WTC11 (cell line): ENCODE measurements at regions not wholly inside any gene's neighbourhood (a gene's known extent, or its start where the extent isn't known, plus 50 kb on each side); places are given as distances from the start of the nearest gene placed in this dataset.

ENCODE experiments used
- ATAC-seq: fragments of 200-7000 bp; cut with Tn5 transposase; 2 replicates; pipeline ENCODE4 v1.10.0; 2021; ENCODE audit warnings: mild to moderate bottlenecking, moderate library complexity
- CTCF ChIA-PET: fragments of 300-600 bp; sonication (Branson Sonifier 250); formaldehyde crosslinking; loops from one replicate; lab custom pipeline; 2021; ENCODE audit warnings: antibody characterized with exemption; lab: Charles Lee
- POLR2A ChIA-PET: fragments of 350-600 bp; sonication (Branson Sonifier 250); formaldehyde crosslinking; loops from one replicate; lab custom pipeline; 2021; ENCODE audit warnings: antibody characterized with exemption; lab: Charles Lee
- DNase-seq: peaks from one replicate; pipeline ENCODE4 v3.0.0; 2021; ENCODE audit warnings: low spot score
- H3K27ac Mint-ChIP-seq: 2 replicates; pipeline ENCODE4 v1.8.0; 2021; ENCODE audit warnings: mixed read lengths
- H3K27me3 Mint-ChIP-seq: 2 replicates; pipeline ENCODE4 v1.8.0; 2021; ENCODE audit warnings: low read depth, mild to moderate bottlenecking, moderate library complexity, mixed read lengths
- H3K36me3 Mint-ChIP-seq: 2 replicates; pipeline ENCODE4 v1.8.0; 2021; ENCODE audit warnings: mixed read lengths
- H3K4me1 Mint-ChIP-seq: 2 replicates; pipeline ENCODE4 v1.8.0; 2022; ENCODE audit warnings: mixed read lengths
- H3K4me3 Mint-ChIP-seq: 2 replicates; pipeline ENCODE4 v1.8.0; 2021; ENCODE audit warnings: mild to moderate bottlenecking, moderate library complexity, mixed read lengths
- H3K9me3 Mint-ChIP-seq: 2 replicates; pipeline ENCODE4 v1.8.0; 2021; ENCODE audit warnings: mixed read lengths
- ATF1 ChIP-seq: sonication (generic); formaldehyde crosslinking; IDR thresholded peaks from 2 replicates; pipeline ENCODE4 v1.8.1; 2023; ENCODE audit warnings: mild to moderate bottlenecking, moderate library complexity, missing genetic modification reagents
- CREB1 ChIP-seq: sonication (generic); formaldehyde crosslinking; IDR thresholded peaks from 2 replicates; pipeline ENCODE4 v1.8.0; 2023; ENCODE audit warnings: mild to moderate bottlenecking, missing genetic modification reagents
- E2F5 ChIP-seq: sonication (generic); formaldehyde crosslinking; IDR thresholded peaks from 2 replicates; pipeline ENCODE4 v1.8.1; 2022; ENCODE audit warnings: mild to moderate bottlenecking, moderate library complexity, missing genetic modification reagents
- ELF4 ChIP-seq: sonication (generic); formaldehyde crosslinking; IDR thresholded peaks from 2 replicates; pipeline ENCODE4 v1.8.1; 2022; ENCODE audit warnings: low read depth, mild to moderate bottlenecking, moderate library complexity, missing genetic modification reagents
- ETV6 ChIP-seq: sonication (generic); formaldehyde crosslinking; IDR thresholded peaks from 2 replicates; pipeline ENCODE4 v1.8.1; 2022; ENCODE audit warnings: mild to moderate bottlenecking, missing genetic modification reagents
- FOXJ3 ChIP-seq: sonication (generic); formaldehyde crosslinking; IDR thresholded peaks from 2 replicates; pipeline ENCODE4 v1.9.0; 2021; ENCODE audit warnings: missing genetic modification reagents, mild to moderate bottlenecking, borderline replicate concordance
- GABPB1 ChIP-seq: sonication (generic); formaldehyde crosslinking; IDR thresholded peaks from 2 replicates; pipeline ENCODE4 v1.8.1; 2023; ENCODE audit warnings: mild to moderate bottlenecking, missing genetic modification reagents
- IRF2 ChIP-seq: sonication (generic); formaldehyde crosslinking; IDR thresholded peaks from 2 replicates; pipeline ENCODE4 v1.8.0; 2022; ENCODE audit warnings: low read depth, missing genetic modification reagents, borderline replicate concordance
- MLX ChIP-seq: sonication (generic); formaldehyde crosslinking; IDR thresholded peaks from 2 replicates; pipeline ENCODE4 v1.8.1; 2023; ENCODE audit warnings: mild to moderate bottlenecking, missing genetic modification reagents, moderate library complexity
- NFATC4 ChIP-seq: fragments of 250-450 bp; sonication (Bioruptor Pico); IDR thresholded peaks from 2 replicates; pipeline ENCODE4 v1.9.0; 2021; ENCODE audit warnings: mild to moderate bottlenecking
- RORB ChIP-seq: fragments of 250-450 bp; sonication (Bioruptor Pico); IDR thresholded peaks from 2 replicates; pipeline ENCODE4 v1.9.0; 2021; ENCODE audit warnings: mild to moderate bottlenecking
- SMAD3 ChIP-seq: sonication (generic); formaldehyde crosslinking; IDR thresholded peaks from 2 replicates; pipeline ENCODE4 v1.8.0; 2022; ENCODE audit warnings: missing genetic modification reagents, mild to moderate bottlenecking, borderline replicate concordance
- TCF7 ChIP-seq: sonication (generic); formaldehyde crosslinking; IDR thresholded peaks from 2 replicates; pipeline ENCODE4 v1.8.0; 2022; ENCODE audit warnings: mild to moderate bottlenecking, low read depth, missing genetic modification reagents, moderate library complexity
- TEAD4 ChIP-seq: sonication (generic); formaldehyde crosslinking; IDR thresholded peaks from 2 replicates; pipeline ENCODE4 v1.8.0; 2022; ENCODE audit warnings: mild to moderate bottlenecking, missing genetic modification reagents
- ZMAT4 ChIP-seq: fragments of 250-450 bp; sonication (Bioruptor Pico); IDR thresholded peaks from 2 replicates; pipeline ENCODE4 v1.9.0; 2021; ENCODE audit warnings: mild to moderate bottlenecking
- ZNF121 ChIP-seq: sonication (generic); formaldehyde crosslinking; IDR thresholded peaks from 2 replicates; pipeline ENCODE4 v1.8.0; 2023; ENCODE audit warnings: missing genetic modification reagents
- ZNF232 ChIP-seq: sonication (generic); formaldehyde crosslinking; IDR thresholded peaks from 2 replicates; pipeline ENCODE4 v1.8.0; 2022; ENCODE audit warnings: mild to moderate bottlenecking, missing genetic modification reagents
- ZNF512 ChIP-seq: sonication (generic); formaldehyde crosslinking; IDR thresholded peaks from 2 replicates; pipeline ENCODE4 v1.8.1; 2022; ENCODE audit warnings: missing genetic modification reagents, borderline replicate concordance
- TF ChIP-seq, protein P1 (sequence below): sonication (generic); formaldehyde crosslinking; IDR thresholded peaks from 2 replicates; pipeline ENCODE4 v1.8.0; 2022; ENCODE audit warnings: mild to moderate bottlenecking, missing genetic modification reagents
- TF ChIP-seq, protein P2 (sequence below): sonication (generic); formaldehyde crosslinking; IDR thresholded peaks from 2 replicates; pipeline ENCODE4 v1.8.1; 2023; ENCODE audit warnings: mild to moderate bottlenecking, moderate library complexity, missing genetic modification reagents
- TF ChIP-seq, protein P3 (sequence below): sonication (generic); formaldehyde crosslinking; IDR thresholded peaks from 2 replicates; pipeline ENCODE4 v1.8.1; 2023; ENCODE audit warnings: mild to moderate bottlenecking, missing genetic modification reagents, moderate library complexity
- TF ChIP-seq, protein P4 (sequence below): sonication (generic); formaldehyde crosslinking; IDR thresholded peaks from 2 replicates; pipeline ENCODE4 v1.8.0; 2023; ENCODE audit warnings: missing genetic modification reagents, mild to moderate bottlenecking, borderline replicate concordance

- ChIA-PET CTCF (no interaction called here), POLR2A (no interaction called here)
- ATAC-seq (no peak), DNase-seq (no peak)
- Mint-ChIP-seq H3K27ac (no peak overlapping the region), H3K9me3 (peaks cover 23% of the 10 kb centered on the region), H3K36me3 (peaks cover 7% of the 10 kb centered on the region), H3K4me1 (no peaks in the 10 kb centered on the region), H3K4me3 (no peak overlapping the region), H3K27me3 (no peaks in the 10 kb centered on the region)
- TF ChIP-seq ZMAT4 (CRISPR knock-in tag) = no peak
- TF ChIP-seq ZNF232 (CRISPR knock-in tag) = no peak
- no peak for TF ChIP-seq ZNF121
- TF ChIP-seq ELF4 (CRISPR knock-in tag) = no peak
- TF ChIP-seq FOXJ3 (CRISPR knock-in tag) = no peak
- no peak for TF ChIP-seq IRF2 (CRISPR knock-in tag)
- no peak for TF ChIP-seq TCF7 (CRISPR knock-in tag)
- TF ChIP-seq, protein P1, sequence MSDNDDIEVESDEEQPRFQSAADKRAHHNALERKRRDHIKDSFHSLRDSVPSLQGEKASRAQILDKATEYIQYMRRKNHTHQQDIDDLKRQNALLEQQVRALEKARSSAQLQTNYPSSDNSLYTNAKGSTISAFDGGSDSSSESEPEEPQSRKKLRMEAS (CRISPR knock-in tag) = no peak
- no peak for TF ChIP-seq MLX (CRISPR knock-in tag)
Observed at GRCh38 chr5:84546686-84547085, 162.0 kb upstream of the EDIL3 start.

DNA sequence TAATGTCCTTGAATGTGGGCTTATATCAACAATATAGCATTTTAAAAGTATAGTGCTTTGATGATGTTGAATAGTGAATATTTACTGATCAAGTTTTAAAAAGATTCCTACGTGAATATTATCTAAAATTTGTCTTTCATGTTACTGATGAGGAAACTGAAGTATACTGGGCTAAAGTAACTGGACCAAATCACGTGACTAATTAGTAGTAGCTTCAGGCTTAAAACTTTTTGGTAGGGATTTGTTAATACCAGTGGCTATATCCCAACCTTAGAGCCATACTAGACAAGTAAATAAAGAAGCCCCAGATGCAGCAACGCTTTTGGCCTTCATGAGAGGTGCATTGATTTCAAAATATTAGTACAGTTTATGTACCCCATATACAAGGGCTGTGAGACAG, 152.1 kb upstream of the EDIL3 start:
- CTCF ChIA-PET = no interaction called here
- Mint-ChIP-seq H3K27ac (no peak overlapping the region), H3K9me3 (peaks cover 22% of the 10 kb centered on the region), H3K27me3 (no peaks in the 10 kb centered on the region), H3K4me3 (no peak overlapping the region), H3K4me1 (peaks cover 16% of the 10 kb centered on the region), H3K36me3 (peaks cover 25% of the 10 kb centered on the region)
- TF ChIP-seq RORB (no peak), SMAD3 (no peak), TCF7 (CRISPR knock-in tag) (no peak), ATF1 (CRISPR knock-in tag) (no peak), E2F5 (CRISPR knock-in tag) (no peak), ZNF121 (no peak), ZNF512 (CRISPR knock-in tag) (no peak), NFATC4 (no peak), GABPB1 (CRISPR knock-in tag) (no peak), ETV6 (no peak), TEAD4 (CRISPR knock-in tag) (no peak), CREB1 (no peak)
- TF ChIP-seq, protein P2, sequence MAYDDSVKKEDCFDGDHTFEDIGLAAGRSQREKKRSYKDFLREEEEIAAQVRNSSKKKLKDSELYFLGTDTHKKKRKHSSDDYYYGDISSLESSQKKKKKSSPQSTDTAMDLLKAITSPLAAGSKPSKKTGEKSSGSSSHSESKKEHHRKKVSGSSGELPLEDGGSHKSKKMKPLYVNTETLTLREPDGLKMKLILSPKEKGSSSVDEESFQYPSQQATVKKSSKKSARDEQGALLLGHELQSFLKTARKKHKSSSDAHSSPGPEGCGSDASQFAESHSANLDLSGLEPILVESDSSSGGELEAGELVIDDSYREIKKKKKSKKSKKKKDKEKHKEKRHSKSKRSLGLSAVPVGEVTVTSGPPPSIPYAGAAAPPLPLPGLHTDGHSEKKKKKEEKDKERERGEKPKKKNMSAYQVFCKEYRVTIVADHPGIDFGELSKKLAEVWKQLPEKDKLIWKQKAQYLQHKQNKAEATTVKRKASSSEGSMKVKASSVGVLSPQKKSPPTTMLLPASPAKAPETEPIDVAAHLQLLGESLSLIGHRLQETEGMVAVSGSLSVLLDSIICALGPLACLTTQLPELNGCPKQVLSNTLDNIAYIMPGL (CRISPR knock-in tag) = no peak
- TF ChIP-seq, protein P3, sequence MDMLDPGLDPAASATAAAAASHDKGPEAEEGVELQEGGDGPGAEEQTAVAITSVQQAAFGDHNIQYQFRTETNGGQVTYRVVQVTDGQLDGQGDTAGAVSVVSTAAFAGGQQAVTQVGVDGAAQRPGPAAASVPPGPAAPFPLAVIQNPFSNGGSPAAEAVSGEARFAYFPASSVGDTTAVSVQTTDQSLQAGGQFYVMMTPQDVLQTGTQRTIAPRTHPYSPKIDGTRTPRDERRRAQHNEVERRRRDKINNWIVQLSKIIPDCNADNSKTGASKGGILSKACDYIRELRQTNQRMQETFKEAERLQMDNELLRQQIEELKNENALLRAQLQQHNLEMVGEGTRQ = no peak
- TF ChIP-seq, protein P4, sequence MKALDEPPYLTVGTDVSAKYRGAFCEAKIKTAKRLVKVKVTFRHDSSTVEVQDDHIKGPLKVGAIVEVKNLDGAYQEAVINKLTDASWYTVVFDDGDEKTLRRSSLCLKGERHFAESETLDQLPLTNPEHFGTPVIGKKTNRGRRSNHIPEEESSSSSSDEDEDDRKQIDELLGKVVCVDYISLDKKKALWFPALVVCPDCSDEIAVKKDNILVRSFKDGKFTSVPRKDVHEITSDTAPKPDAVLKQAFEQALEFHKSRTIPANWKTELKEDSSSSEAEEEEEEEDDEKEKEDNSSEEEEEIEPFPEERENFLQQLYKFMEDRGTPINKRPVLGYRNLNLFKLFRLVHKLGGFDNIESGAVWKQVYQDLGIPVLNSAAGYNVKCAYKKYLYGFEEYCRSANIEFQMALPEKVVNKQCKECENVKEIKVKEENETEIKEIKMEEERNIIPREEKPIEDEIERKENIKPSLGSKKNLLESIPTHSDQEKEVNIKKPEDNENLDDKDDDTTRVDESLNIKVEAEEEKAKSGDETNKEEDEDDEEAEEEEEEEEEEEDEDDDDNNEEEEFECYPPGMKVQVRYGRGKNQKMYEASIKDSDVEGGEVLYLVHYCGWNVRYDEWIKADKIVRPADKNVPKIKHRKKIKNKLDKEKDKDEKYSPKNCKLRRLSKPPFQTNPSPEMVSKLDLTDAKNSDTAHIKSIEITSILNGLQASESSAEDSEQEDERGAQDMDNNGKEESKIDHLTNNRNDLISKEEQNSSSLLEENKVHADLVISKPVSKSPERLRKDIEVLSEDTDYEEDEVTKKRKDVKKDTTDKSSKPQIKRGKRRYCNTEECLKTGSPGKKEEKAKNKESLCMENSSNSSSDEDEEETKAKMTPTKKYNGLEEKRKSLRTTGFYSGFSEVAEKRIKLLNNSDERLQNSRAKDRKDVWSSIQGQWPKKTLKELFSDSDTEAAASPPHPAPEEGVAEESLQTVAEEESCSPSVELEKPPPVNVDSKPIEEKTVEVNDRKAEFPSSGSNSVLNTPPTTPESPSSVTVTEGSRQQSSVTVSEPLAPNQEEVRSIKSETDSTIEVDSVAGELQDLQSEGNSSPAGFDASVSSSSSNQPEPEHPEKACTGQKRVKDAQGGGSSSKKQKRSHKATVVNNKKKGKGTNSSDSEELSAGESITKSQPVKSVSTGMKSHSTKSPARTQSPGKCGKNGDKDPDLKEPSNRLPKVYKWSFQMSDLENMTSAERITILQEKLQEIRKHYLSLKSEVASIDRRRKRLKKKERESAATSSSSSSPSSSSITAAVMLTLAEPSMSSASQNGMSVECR (CRISPR knock-in tag) = no peak
- POLR2A ChIA-PET = no interaction called here
- no peak for ATAC-seq
- no peak for DNase-seq
